ENCODE measurements at regions not wholly inside any gene's neighbourhood (a gene's known extent, or its start where the extent isn't known, plus 50 kb on each side); places are given as distances from the start of the nearest gene placed in this dataset.

DNA sequence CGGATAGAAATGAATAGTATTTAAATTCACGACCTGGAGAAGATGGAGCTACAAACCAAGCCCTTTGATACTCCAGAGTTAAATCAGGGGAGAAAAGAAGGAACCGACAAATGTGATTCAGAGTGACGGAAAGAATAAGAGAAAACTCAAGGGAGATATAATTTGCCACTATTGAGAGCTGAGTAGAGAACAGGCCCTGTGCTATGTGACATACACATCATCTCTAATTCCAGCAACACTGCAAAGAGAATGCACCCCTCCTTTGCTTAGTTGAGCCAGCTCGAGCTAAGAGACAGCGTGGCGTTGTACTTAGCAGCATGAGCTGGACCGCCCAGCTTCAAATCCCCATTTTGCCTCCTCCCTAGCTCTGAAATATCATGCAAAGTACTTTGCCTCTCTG is 266.4 kb upstream of the TENM3 start:
- Mint-ChIP-seq H3K4me1 (ENCODE audit: unreplicated experiment) (peaks cover 1% of the 10 kb centered on the region), H3K36me3 (ENCODE audit: unreplicated experiment) (peaks cover 10% of the 10 kb centered on the region), H3K27ac (ENCODE audit: unreplicated experiment) (no peak overlapping the region), H3K27me3 (ENCODE audit: unreplicated experiment) (no peaks in the 10 kb centered on the region), H3K4me3 (ENCODE audit: unreplicated experiment) (no peak overlapping the region), H3K9me3 (ENCODE audit: unreplicated experiment) (no peaks in the 10 kb centered on the region)
- no peak for DNase-seq (ENCODE audit: extremely low spot score, unreplicated experiment)
- no peak for TF ChIP-seq CTCF (IDR thresholded peaks at IDR 0.05)

GRCh38 chr4:181982437-181982836 is 260.8 kb upstream of the TENM3 start:
- H3K27me3 Mint-ChIP-seq (ENCODE audit: unreplicated experiment), result no peaks in the 10 kb centered on the region
- H3K4me3 Mint-ChIP-seq (ENCODE audit: unreplicated experiment), result no peak overlapping the region
- TF ChIP-seq CTCF (IDR thresholded peaks at IDR 0.05), result no peak
- peaks cover 24% of the 10 kb centered on the region for H3K4me1 Mint-ChIP-seq (ENCODE audit: unreplicated experiment)
- DNase-seq (ENCODE audit: extremely low spot score, unreplicated experiment), result no peak
- H3K36me3 Mint-ChIP-seq (ENCODE audit: unreplicated experiment), result peaks cover 10% of the 10 kb centered on the region
- H3K27ac Mint-ChIP-seq (ENCODE audit: unreplicated experiment), result no peak overlapping the region
- H3K9me3 Mint-ChIP-seq (ENCODE audit: unreplicated experiment), result no peaks in the 10 kb centered on the region

GRCh38 chr4:181982856-181983255 is 260.3 kb upstream of the TENM3 start:
- H3K4me1 Mint-ChIP-seq (ENCODE audit: unreplicated experiment), result peaks cover 24% of the 10 kb centered on the region
- no peak for DNase-seq (ENCODE audit: extremely low spot score, unreplicated experiment)
- H3K27ac Mint-ChIP-seq (ENCODE audit: unreplicated experiment), result no peak overlapping the region
- H3K36me3 Mint-ChIP-seq (ENCODE audit: unreplicated experiment), result peaks cover 8% of the 10 kb centered on the region
- H3K4me3 Mint-ChIP-seq (ENCODE audit: unreplicated experiment), result no peak overlapping the region
- TF ChIP-seq CTCF (IDR thresholded peaks at IDR 0.05), result no peak
- H3K9me3 Mint-ChIP-seq (ENCODE audit: unreplicated experiment), result no peaks in the 10 kb centered on the region
- H3K27me3 Mint-ChIP-seq (ENCODE audit: unreplicated experiment), result no peaks in the 10 kb centered on the region

DNA sequence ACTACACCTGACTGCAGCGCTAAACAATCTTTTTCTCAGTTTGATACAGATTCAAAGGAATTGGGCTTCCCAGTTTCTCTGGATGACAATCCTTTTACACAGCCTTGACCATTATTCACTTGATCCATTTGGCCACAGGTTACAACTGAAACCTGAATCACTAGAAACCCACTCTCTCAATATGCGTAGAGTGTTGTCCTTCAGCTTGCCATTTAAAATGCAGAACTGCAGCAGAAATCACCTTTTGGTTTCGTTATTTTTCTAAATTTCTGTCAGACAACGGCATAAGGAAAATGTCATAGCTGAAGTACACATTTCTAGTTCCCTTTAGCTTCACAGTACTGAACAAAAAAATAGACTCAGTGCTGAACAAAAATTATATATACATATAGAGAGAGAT is 255.8 kb upstream of the TENM3 start:
- Mint-ChIP-seq H3K36me3 (ENCODE audit: unreplicated experiment) (no peaks in the 10 kb centered on the region), H3K4me3 (ENCODE audit: unreplicated experiment) (no peak overlapping the region), H3K4me1 (ENCODE audit: unreplicated experiment) (peaks cover 27% of the 10 kb centered on the region), H3K27me3 (ENCODE audit: unreplicated experiment) (no peaks in the 10 kb centered on the region), H3K27ac (ENCODE audit: unreplicated experiment) (no peak overlapping the region), H3K9me3 (ENCODE audit: unreplicated experiment) (no peaks in the 10 kb centered on the region)
- no peak for DNase-seq (ENCODE audit: extremely low spot score, unreplicated experiment)
- TF ChIP-seq CTCF (IDR thresholded peaks at IDR 0.05), result no peak

- Mint-ChIP-seq H3K27me3 (ENCODE audit: unreplicated experiment) (no peaks in the 10 kb centered on the region), H3K4me3 (ENCODE audit: unreplicated experiment) (no peak overlapping the region), H3K9me3 (ENCODE audit: unreplicated experiment) (no peaks in the 10 kb centered on the region), H3K4me1 (ENCODE audit: unreplicated experiment) (peaks cover 19% of the 10 kb centered on the region), H3K36me3 (ENCODE audit: unreplicated experiment) (no peaks in the 10 kb centered on the region), H3K27ac (ENCODE audit: unreplicated experiment) (no peak overlapping the region)
- no peak for DNase-seq (ENCODE audit: extremely low spot score, unreplicated experiment)
- TF ChIP-seq CTCF (IDR thresholded peaks at IDR 0.05), result no peak
Measured at GRCh38 chr4:181989071-181989470, 254.1 kb upstream of the TENM3 start.

Measured in osteocyte (in vitro differentiated cells).